ENCODE measurements at regions not wholly inside any gene's neighbourhood (a gene's known extent, or its start where the extent isn't known, plus 50 kb on each side); places are given as distances from the start of the nearest gene placed in this dataset.

DNA sequence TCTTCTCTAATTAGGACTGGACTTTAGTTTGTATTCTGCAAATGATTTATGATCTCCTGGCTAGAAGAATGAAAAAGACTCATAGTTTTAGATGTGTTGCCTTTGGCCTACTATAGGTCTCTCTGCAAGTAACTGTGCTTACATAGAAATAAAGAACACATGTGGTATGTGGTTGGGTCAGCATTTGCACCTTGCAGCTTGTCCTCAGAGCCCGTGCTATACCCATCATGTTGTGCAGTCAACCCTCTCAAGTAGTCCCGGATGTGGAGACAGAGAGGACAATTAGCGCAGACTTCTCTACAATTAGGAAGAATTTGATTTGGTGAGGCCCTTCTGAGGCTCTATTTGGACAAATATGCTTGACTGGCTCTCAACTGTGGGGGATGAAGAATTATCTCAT is 203.7 kb upstream of the ITGA4 start:
- no peak for DNase-seq

GRCh38 chr2:181255651-181256050 is 201.5 kb upstream of the ITGA4 start:
- DNase-seq = no peak

GRCh38 chr2:181258720-181259119 is 198.5 kb upstream of the ITGA4 start:
- DNase-seq = no peak

- DNase-seq = no peak
Observed at GRCh38 chr2:181262782-181263181, 194.4 kb upstream of the ITGA4 start.

DNA sequence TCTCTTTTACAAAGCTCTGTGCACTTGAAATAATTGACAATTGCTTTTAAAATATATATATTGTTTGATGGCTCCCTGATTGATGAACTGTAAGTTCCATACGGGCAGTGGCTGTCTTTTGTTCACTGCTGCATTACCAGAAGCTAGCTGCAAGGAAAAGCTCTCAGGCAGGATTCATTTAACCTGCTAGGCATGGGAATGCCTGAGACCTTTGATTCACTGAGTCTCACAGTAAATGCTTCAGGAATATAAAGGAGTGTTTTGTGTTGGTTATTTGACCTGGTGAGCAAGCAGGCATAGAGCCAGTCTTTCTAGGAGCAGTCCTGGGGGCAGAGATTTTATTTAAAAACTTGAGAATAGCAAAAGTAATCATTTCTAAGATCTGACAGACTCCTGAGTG is 193.2 kb upstream of the ITGA4 start:
- no peak for DNase-seq

DNA sequence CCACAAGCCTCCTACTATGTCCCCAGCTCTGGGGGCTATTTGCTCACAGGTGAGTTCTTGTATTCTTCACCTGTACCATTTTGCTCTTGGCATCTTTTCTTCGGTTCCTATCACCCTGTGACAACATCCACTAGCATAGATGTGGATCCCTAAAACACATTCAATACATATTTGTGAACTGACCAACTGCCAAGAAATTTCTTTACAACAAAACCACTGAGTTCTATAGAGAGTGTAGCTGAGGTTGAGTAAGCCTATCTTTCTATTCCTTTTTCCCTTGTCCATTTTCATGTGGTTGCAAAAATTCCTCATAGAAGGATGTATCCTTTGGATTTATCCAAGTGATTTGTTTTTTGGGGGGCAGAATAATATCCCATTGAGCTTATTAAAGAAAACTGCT is 192.7 kb upstream of the ITGA4 start:
- DNase-seq = no peak

- DNase-seq = no peak
Observed at GRCh38 chr2:181266614-181267013, 190.6 kb upstream of the ITGA4 start.

GRCh38 chr2:181268174-181268867 is 188.9 kb upstream of the ITGA4 start:
- DNase-seq = no peak

GRCh38 chr2:181273986-181274385 is 183.2 kb upstream of the ITGA4 start:
- no peak for DNase-seq

- no peak for DNase-seq
Observed at GRCh38 chr2:181275643-181276070, 181.5 kb upstream of the ITGA4 start.

DNA sequence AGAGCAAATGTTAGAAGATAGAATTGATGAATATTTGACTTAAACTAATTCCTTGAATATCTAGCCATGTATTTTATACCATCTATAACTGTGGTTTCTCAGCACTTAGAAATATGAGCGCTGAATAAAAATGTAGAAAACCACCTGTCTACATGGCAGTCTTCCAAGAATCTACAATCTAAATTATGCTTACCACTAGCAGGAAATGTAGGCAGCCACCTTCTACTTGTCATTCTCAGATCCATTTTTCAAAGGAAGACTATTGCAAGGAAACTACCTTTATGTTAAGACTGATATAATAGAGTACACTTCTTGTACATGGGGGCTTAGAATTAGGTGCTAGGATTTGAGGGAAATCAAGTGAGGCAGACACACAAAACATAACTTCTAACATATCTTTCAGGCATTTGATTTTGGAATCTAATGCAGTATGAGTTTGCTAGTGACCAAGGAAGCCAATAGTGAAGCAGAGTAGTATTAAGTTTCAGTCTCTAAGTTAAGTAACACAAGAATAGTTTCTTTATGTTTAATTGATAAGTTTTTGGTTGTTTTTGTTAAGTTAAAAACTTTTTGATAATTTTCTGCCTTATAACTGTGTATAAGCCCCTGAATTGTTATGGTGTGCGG is 175.9 kb upstream of the ITGA4 start:
- DNase-seq = no peak

DNA sequence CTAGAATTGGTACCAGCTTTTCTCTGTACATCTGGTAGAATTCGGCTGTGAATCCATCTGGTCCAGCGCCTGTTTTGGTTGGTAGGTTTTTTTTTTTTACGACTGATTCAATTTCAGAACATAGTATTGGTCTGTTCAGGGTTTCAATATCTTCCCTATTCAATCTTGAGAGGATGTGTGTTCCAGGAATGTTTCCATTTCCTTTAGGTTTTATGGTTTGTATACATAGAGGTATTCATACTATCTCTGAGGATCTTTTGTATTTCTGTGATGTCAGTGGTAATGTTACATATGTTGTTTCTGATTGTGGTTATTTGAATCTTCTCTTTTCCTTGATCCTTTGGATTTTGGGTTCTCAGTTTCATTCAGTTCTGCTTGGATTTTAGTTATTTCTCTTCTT is 172.1 kb upstream of the ITGA4 start:
- no peak for DNase-seq

DNA sequence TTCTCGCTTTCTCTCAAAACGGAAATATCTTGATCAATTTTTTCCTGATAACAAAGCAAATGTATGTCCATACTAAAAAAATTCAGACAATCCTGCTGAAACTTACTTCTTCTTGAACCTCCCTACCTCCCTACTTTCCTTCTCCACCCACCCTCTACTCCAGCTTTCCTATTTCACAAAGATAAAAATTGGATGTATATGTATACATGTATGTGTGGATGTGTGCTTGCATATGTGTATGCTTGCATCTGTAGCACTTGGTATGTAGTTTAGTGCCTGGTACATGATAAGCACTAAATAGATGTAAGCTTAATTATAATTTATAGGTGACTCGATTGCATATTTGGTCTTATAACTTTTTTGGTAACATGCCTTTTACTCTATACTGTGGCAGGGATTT is 167.5 kb upstream of the ITGA4 start:
- no peak for DNase-seq

GRCh38 chr2:181290182-181290581 is 167.0 kb upstream of the ITGA4 start:
- DNase-seq = no peak

DNA sequence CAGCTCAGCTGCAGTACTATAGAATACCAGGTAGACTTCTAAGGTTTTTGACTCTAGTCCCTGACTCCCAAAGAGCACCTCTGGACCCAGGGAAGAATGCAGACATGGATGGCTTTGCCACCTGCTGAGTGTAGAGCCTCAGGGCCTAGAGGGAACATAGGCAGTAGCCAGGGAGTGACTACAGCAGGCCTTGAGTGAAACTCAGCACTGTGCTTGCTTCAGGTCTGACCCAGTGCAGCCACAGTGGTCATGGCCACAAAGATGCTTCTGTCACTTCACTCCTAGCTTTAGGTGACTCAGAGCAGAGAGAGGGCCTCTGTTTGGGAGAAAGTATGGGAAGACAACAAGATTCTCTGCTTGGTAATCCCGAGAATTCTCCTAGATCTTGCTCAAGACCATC is 162.2 kb upstream of the ITGA4 start:
- DNase-seq = no peak

- DNase-seq = peak; percentile 85
Observed at GRCh38 chr2:181300600-181301291, 156.4 kb upstream of the ITGA4 start.

DNA sequence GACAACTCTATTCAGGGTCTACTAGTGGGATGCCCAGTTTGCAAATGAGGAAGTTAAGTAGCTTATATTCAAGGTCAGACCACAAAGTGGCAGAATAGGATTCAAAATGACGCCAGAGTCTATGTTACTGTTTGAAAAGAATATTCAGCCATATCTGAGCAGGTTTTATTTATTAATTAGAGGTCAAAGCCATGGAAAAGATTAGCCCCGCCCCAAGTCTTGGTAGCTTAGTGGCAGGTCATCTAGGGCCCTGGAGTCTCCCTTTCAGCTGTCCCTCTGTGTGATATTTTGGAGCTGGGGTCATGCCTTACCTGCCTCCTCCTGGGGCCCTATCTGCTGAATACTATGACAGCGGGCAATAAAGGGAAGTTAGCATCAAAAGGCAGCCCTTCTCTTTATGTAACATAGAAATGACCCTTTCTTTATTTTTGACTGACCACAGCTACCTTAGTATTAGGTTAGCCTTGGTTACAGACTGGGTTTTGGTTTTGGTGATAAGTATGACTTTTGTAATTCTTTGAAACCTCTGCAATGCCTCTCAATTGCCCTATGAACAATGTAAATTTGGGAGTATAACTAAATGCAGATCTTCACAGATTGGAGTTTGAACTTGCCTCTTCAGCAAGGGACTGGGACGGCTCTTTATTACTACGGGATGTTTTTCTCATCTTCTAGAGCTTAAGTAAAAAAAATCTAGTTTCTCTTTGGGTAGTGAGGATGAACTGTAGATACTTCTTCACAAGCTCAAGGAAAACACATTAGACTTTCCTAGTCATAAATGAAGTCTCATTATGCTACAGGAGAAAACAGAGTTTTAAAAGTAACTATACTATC is 153.0 kb upstream of the ITGA4 start:
- DNase-seq = peak; percentile 81

GRCh38 chr2:181305301-181306123 is 151.7 kb upstream of the ITGA4 start:
- DNase-seq = peak; percentile 100

DNA sequence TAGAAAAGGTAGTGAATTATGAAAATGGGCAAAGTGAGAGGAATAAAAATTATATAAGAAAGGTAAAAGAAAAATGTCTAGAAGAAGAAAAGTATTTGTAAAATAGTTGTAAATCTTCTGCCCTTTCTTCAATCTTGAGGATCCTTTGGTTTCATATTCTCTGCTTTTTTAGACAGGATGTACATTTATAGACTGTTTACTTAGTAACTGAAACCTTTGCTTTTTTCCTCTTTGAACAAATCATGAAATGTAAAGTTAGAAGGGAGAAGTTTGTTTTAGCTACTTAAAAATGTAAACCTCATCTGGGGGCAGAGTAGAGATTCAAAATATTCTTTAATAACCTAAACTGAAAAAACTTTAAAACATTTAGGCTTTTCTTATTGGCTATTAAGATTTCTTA is 150.4 kb upstream of the ITGA4 start:
- DNase-seq = no peak

DNA sequence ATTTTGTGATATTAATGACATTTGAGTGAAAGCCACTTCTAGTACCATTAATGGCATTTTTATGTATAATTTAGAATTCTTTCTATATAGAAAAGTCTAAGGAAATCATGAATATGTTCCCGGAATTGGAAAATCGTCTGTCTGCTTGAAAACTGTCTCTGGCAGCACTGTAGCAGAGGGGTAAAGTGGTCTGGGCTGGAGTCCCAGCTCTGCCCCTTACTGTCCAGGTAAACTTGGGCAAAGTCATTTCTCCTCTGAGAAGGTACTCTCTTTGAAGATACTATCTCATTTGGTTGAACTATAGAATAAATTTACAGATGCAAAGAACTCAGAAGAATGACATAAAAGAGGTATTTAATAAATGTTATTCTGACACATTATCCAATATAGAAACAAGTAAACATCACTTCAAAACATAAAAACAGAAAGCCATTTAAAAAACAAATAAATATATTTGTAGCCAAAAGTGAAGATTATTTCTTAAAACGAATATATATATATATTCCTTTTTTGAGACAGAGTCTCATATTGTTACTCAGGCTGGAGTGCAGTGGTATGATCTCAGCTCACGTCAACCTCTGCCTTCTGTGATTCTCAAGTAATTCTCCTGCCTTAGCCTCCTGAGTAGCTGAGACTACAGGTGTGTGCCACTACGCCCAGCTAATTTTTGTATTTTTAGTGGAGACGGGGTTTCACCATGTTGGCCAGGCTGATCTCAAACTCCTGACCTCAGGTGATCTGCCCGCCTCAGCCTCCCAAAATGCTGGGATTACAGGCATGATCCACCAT is 149.8 kb upstream of the ITGA4 start:
- no peak for DNase-seq

DNA sequence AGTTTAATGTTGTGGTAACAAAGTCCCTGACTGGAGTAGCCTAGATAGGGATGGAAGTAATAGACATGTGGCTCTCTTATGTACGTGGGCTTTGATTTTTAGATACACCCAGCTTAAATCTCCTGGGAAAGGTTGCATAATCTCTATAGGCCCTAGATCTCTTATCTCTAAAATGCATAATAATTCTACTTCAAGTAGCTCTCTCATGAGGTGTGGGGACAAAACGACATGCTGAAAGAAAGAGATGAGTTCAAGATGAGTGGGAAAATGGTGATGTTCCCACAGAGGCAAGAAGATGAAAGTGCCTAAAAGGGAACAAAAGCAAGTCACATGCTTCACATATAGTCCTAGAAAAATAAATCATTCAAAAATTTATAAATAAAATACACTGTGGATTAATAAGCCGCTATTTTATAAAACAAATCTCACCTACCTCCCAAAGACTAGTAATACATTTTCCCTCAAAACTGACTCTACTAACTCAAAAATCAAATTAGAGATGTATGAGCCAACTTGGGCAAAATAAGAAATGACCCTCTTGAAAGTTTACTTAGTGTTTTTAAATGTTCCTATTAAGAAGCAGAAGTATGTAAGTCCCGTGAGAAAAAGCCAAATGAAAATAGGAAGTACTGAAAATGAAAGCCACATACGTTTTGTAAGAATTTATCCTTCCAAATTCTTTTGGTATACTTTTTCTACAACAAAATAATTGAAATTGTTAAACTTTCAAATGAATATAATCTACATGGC is 148.2 kb upstream of the ITGA4 start:
- DNase-seq = peak; percentile 62
